ENCODE measurements at regions not wholly inside any gene's neighbourhood (a gene's known extent, or its start where the extent isn't known, plus 50 kb on each side); places are given as distances from the start of the nearest gene placed in this dataset.

GRCh38 chr11:134633276-134633675 is 221.2 kb upstream of the B3GAT1 start:
- TF ChIP-seq CTCF (IDR thresholded peaks at IDR 0.05) (no peak), POLR2A (IDR thresholded peaks at IDR 0.05; ENCODE audit: low read depth) (no peak)

Data from esophagus muscularis mucosa (tissue), 3 donors.